IPS-15b (cell line): ENCODE measurements at regions not wholly inside any gene's neighbourhood (a gene's known extent, or its start where the extent isn't known, plus 50 kb on each side); places are given as distances from the start of the nearest gene placed in this dataset.

ENCODE experiments used
- H3K27me3 ChIP-seq: one replicate; pipeline ENCODE4 v1.6.1; 2013; ENCODE audit warnings: low read length; ENCODE audit not compliant: control insufficient read depth, insufficient read depth
- H3K36me3 ChIP-seq: one replicate; pipeline ENCODE4 v1.6.1; 2013; ENCODE audit warnings: low read length; ENCODE audit not compliant: control insufficient read depth, insufficient read depth
- H3K4me1 ChIP-seq: one replicate; pipeline ENCODE4 v1.6.1; 2013; ENCODE audit warnings: mild to moderate bottlenecking, low read length; ENCODE audit not compliant: control insufficient read depth, insufficient read depth
- H3K4me3 ChIP-seq: one replicate; pipeline ENCODE4 v1.5.1; 2013; ENCODE audit warnings: low read depth, low read length
- H3K9ac ChIP-seq: one replicate; pipeline ENCODE4 v1.6.1; 2013; ENCODE audit warnings: low read depth, mild to moderate bottlenecking, low read length
- H3K9me3 ChIP-seq: one replicate; pipeline ENCODE4 v1.6.1; 2013; ENCODE audit warnings: mild to moderate bottlenecking, low read length; ENCODE audit not compliant: control insufficient read depth, insufficient read depth

DNA sequence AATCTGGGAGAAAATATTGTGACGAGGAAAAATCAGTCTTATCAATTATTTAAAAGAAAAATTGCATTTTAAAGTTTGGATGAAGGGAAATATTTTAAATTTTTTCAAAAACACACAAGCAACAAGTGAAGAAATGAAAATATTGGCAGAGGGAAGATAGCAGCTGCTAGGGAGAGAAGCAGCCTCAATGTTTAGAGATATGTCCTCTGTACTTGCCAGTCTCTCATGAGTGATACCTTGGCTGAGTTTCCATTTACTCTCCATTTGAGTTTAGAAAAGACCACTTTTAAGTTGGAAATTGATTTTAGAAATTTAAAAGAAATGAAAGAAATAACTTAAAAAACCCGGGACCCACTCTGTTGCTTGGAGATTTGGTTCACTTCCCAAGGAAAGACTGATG is 88.6 kb upstream of the DBX1 start:
- Histone ChIP-seq H3K27me3 (peaks cover 18% of the 10 kb centered on the region), H3K9ac (no peak overlapping the region), H3K9me3 (no peaks in the 10 kb centered on the region), H3K4me3 (no peak overlapping the region), H3K4me1 (peaks cover 23% of the 10 kb centered on the region), H3K36me3 (no peaks in the 10 kb centered on the region)

DNA sequence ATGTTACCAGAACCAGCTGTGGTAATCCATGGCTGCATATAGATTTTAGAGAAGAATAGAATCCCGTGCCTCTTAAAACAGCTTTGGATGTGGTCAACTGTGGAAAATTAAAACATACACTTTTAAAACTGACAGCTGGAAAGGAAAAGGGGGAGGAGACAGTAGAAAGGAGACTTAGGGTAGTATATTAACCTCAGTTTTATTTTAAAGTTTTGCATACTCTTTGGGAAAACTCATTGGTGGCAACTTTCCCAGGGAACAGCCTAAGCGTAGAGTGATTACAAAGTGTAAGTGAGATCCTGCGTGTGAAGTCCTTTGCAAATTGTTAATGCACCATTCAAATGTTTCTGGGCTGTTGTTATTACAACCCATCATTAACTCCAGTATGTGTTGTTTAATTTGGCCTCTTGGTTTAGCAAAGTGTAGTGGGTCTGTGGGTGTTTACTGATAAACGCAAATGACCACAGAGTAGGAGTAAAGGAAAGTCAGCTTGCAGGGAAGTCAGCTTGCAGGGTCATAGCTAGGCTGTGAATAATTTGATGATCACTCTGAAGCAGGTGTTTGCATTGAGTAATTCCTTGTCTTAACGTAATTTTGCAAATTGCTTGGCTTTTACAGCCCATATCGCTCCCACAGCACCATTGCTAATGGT is 88.0 kb upstream of the DBX1 start:
- Histone ChIP-seq H3K9me3 (no peaks in the 10 kb centered on the region), H3K27me3 (peaks cover 15% of the 10 kb centered on the region), H3K4me3 (no peak overlapping the region), H3K36me3 (no peaks in the 10 kb centered on the region), H3K4me1 (peaks cover 23% of the 10 kb centered on the region), H3K9ac (no peak overlapping the region)

DNA sequence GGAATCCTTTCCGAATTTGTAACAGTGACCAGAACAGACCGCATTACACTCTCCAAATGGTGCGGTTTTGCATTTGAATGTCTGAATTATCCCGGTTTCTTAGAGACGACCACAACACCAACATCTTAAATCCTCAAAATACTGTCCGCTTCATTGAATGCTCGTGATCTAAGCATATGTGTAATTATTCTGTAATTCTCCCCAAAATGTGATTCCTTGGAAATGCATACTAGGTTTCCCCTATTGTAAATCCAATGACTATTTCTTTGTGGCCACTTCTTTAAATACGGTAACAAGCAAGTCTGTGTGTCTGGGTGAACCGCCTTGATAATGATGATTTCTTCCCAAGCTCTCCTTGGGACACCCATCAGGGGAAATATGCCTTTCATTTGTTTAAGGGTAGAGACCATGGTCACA is 87.3 kb upstream of the DBX1 start:
- no peak overlapping the region for H3K9ac ChIP-seq
- no peaks in the 10 kb centered on the region for H3K9me3 ChIP-seq
- peaks cover 15% of the 10 kb centered on the region for H3K27me3 ChIP-seq

DNA sequence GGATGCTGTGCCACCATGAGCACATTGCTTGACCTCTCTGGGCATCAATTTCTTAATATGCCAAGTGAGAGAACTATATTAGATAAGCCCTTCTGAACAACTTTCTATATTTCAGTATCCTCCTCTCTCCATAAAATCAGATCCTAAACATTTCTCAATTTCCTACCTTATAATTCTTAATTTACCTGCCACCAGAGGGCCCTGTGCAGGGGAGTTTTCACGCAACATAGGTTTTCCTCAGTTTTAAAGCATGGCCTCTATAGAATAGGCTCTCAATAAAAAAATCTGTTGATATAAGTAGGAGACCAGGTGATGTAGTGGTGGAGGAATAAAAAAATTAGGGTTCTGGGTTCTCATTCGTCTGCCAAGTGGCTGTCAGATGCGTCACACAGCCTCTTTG is 83.7 kb upstream of the DBX1 start:
- peaks cover 4% of the 10 kb centered on the region for H3K27me3 ChIP-seq
- no peak overlapping the region for H3K4me3 ChIP-seq
- H3K4me1 ChIP-seq, result peaks cover 19% of the 10 kb centered on the region
- no peak overlapping the region for H3K9ac ChIP-seq
- no peaks in the 10 kb centered on the region for H3K9me3 ChIP-seq
- H3K36me3 ChIP-seq, result no peaks in the 10 kb centered on the region

More for the DNA sequence above, 87.3 kb upstream of the DBX1 start:
- H3K36me3 ChIP-seq, result no peaks in the 10 kb centered on the region
- H3K4me3 ChIP-seq, result no peak overlapping the region
- peaks cover 23% of the 10 kb centered on the region for H3K4me1 ChIP-seq

DNA sequence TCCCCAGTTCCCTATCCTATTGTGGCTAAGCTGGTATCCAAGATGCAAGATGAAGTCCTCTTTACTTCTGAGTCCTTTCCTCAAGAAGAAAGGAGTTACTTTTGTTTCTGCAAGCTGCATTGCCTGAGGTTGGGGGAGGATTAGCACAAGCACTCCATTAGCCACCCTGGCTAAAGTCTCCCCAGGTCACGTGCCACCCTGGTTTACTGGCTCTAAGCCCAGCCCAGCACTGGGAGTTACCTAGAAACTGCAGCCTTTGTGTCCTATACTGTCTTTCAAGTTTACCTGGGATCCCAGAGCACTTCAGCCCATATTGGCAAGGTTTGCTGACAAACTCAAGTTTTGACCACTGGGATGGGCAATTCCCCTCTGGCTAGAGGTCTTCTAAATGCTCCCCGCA is 78.4 kb upstream of the DBX1 start:
- H3K4me3 ChIP-seq, result no peak overlapping the region
- H3K9me3 ChIP-seq, result no peaks in the 10 kb centered on the region
- H3K9ac ChIP-seq, result no peak overlapping the region
- no peaks in the 10 kb centered on the region for H3K36me3 ChIP-seq
- H3K27me3 ChIP-seq, result peaks cover 2% of the 10 kb centered on the region
- no peaks in the 10 kb centered on the region for H3K4me1 ChIP-seq

DNA sequence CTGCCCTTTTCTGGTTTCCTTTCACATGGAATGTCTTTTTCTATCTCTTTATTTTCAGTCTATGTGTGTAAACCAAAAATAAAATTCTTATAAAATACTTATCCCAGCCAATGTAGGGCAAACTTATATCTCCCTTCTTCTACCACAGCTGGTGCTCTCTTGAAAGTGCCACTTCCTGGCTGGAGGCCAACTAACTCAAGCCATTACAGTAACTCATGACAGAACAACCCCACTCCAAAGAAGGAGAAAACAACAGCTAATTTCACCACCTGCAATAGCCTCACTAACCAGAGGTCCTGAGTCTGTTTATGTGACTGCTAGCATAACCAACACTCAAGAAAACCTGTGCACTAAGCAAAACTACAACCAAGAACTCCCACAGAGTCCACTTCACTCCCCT is 74.9 kb upstream of the DBX1 start:
- Histone ChIP-seq H3K36me3 (no peaks in the 10 kb centered on the region), H3K4me1 (no peaks in the 10 kb centered on the region), H3K27me3 (peaks cover 2% of the 10 kb centered on the region), H3K9me3 (no peaks in the 10 kb centered on the region), H3K9ac (no peak overlapping the region), H3K4me3 (no peak overlapping the region)

DNA sequence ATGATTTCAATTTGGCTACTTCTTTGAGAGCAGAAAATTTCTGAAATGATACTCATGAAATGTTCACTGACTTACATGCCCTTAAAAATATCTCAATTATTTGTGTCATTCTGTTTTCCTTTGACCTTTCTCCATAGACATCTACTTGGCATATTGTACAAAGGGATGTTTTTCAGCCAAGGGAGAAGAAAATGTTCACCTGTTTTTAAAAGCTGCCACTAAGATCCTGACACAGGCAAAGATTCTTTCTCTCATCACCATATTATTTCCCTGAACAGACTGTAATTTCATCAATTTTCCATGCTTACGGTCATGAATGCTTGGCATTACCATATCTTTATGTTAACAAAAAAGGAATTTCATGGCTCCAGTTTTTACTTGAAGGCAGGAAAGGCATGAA is 67.4 kb upstream of the DBX1 start:
- no peaks in the 10 kb centered on the region for H3K9me3 ChIP-seq
- no peak overlapping the region for H3K9ac ChIP-seq
- no peaks in the 10 kb centered on the region for H3K4me1 ChIP-seq
- H3K36me3 ChIP-seq, result no peaks in the 10 kb centered on the region
- no peak overlapping the region for H3K4me3 ChIP-seq
- peaks cover 15% of the 10 kb centered on the region for H3K27me3 ChIP-seq

DNA sequence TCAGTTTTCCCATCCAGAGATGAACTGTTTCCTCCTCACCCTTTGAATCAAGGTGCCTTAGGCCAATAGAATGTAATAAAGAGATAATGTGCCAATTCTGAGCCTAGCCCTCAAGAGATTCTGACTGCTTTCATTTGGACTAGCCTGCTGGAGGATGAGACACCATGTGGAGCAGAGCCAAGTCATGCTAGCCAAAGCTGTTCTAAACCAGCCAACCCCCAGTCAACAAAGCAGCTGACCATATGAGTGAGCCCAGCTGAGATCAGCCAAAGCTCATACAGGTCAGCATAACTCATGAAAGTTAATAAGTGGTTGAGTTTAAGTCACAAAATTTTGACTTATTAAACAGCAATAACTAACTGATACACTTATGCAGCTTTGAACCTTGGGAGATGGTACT is 66.7 kb upstream of the DBX1 start:
- Histone ChIP-seq H3K9me3 (no peaks in the 10 kb centered on the region), H3K36me3 (no peaks in the 10 kb centered on the region), H3K4me1 (no peaks in the 10 kb centered on the region), H3K9ac (no peak overlapping the region), H3K4me3 (no peak overlapping the region), H3K27me3 (peaks cover 18% of the 10 kb centered on the region)

DNA sequence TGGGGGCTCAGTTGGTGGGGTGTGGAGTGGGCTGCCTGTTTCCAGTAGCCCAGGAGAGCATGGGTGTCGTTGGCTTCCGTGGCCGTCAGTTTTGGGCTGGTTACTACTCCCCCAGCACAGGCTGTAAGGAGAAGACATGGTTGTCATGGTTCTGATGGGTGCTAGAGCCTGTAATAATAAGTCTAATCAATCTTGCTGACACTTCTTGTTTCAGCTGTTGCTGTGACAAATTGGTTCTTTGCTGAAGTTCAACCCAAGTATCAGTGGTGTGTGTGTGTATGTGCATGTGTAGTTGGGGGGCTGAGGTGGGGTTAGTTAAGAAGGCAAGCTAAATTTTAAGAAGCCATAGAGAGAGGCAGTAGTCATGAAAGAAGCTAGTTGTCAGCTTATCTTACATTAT is 61.3 kb upstream of the DBX1 start:
- H3K9me3 ChIP-seq, result no peaks in the 10 kb centered on the region
- no peak overlapping the region for H3K9ac ChIP-seq
- H3K4me3 ChIP-seq, result no peak overlapping the region
- H3K4me1 ChIP-seq, result no peaks in the 10 kb centered on the region
- peaks cover 45% of the 10 kb centered on the region for H3K27me3 ChIP-seq
- H3K36me3 ChIP-seq, result no peaks in the 10 kb centered on the region

DNA sequence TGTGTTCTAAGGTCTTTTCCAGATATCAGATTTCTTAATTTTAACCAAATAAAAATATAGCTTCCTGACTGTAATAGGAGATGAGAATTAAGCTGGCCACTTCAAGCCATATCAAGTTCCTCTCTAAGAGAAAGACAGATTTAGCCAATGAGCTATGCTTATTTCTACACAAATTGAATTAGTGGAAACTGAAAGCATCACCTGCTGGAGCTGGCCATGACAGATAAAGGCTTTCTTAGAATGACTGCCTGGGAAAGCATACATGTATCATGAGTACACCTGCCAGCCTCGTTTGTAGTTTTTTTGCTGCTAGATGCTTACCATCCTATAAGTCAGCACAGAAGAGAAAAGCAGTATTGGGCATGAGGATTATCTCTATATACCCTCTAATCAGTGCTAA is 53.5 kb upstream of the DBX1 start:
- no peak overlapping the region for H3K4me3 ChIP-seq
- no peak overlapping the region for H3K9ac ChIP-seq
- H3K9me3 ChIP-seq, result no peaks in the 10 kb centered on the region
- H3K36me3 ChIP-seq, result no peaks in the 10 kb centered on the region
- H3K27me3 ChIP-seq, result peaks cover 97% of the 10 kb centered on the region
- peaks cover 2% of the 10 kb centered on the region for H3K4me1 ChIP-seq

DNA sequence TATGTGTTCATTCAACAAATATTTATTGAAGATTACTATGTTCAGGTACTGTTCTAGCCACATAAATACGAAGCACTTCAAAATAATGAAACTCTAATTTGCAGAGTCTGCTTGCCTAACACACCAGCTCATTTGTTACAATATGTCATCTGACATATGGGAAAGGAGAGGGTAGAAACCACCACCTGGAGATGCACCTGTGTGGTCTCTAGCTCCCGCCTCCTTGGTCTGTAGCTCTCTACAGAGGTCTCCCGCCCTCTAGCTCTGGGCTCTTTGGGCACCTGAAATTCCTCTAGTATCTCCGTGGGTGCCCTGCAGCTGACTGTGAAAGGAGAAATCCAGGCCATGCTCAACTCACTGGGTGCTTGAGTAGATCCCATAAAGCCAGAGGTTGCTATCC is 51.4 kb upstream of the DBX1 start:
- H3K9ac ChIP-seq, result no peak overlapping the region
- no peaks in the 10 kb centered on the region for H3K36me3 ChIP-seq
- H3K9me3 ChIP-seq, result no peaks in the 10 kb centered on the region
- H3K4me3 ChIP-seq, result no peak overlapping the region
- peaks cover 9% of the 10 kb centered on the region for H3K4me1 ChIP-seq
- H3K27me3 ChIP-seq, result peaks cover 98% of the 10 kb centered on the region
